Esophagus muscularis mucosa (tissue), 4 donors: ENCODE measurements at regions not wholly inside any gene's neighbourhood (a gene's known extent, or its start where the extent isn't known, plus 50 kb on each side); places are given as distances from the start of the nearest gene placed in this dataset.
"Not testable (repeated sequence)": the region's sequence is repeated elsewhere in the genome, so short reads cannot be mapped to it uniquely, and the experiment has no call there.

Experiments used
- DNase-seq: peaks from one replicate; pipeline ENCODE4 v3.0.0-alpha.2; 2017; ENCODE audit errors: extremely low spot score
- H3K27ac ChIP-seq, 4 donors: fragments of 200-600 bp; sonication (generic); replicated peaks in 1 of 4; 1 replicate in 3 of 4; 2 replicates in 1 of 4; pipeline ENCODE4 v1.5.1; 2016 to 2019; ENCODE audit warnings: mild to moderate bottlenecking in 1 of 4
- H3K27me3 ChIP-seq, 4 donors: fragments of 200-600 bp; sonication (generic); one replicate each; pipeline versions ENCODE4 v1.5.1 to v1.6.0; 2016 to 2019
- H3K36me3 ChIP-seq, 4 donors: fragments of 200-600 bp; sonication (generic); one replicate each; pipeline ENCODE4 v1.5.1; 2016 to 2019
- H3K4me1 ChIP-seq, 4 donors: fragments of 200-600 bp; sonication (generic); one replicate each; pipeline ENCODE4 v1.5.1; 2016 to 2019
- H3K4me3 ChIP-seq, 4 donors: fragments of 200-600 bp; sonication (generic); 1 replicate in 2 of 4; 2 replicates in 2 of 4; pipeline ENCODE4 v1.5.1; 2016 to 2019; ENCODE audit warnings: mild to moderate bottlenecking in 4 of 4, moderate library complexity in 1 of 4
- H3K9me3 ChIP-seq, 4 donors: fragments of 200-600 bp; sonication (generic); 1 replicate in 3 of 4; 2 replicates in 1 of 4; pipeline ENCODE4 v1.5.1; 2016 to 2019
- EP300 ChIP-seq: sonication (generic); formaldehyde crosslinking; IDR thresholded peaks from one replicate; pipeline ENCODE4 v1.6.1; 2017; ENCODE audit warnings: antibody characterized with exemption
- POLR2A ChIP-seq: fragments of 450-650 bp; IDR thresholded peaks from one replicate; pipeline ENCODE4 v1.6.1; 2017; ENCODE audit warnings: antibody characterized with exemption, moderate library complexity, mild to moderate bottlenecking, low read depth
- POLR2AphosphoS5 ChIP-seq, 2 donors: sonication (generic); formaldehyde crosslinking; IDR thresholded peaks; one replicate each; pipeline ENCODE4 v1.6.1; 2017; ENCODE audit warnings: antibody characterized with exemption in 2 of 2
- WGBS: methylation state at CpG from one replicate; pipeline ENCODE4 v1.1.5; 2018; 5-methylcytosine and 5-hydroxymethylcytosine counted together
- intact Hi-C: fragments of 100-400 bp; cut with DNase I; formaldehyde crosslinking; loops from one replicate; pipeline ENCODE4 v1.15.1; 2023
- TF ChIP-seq, protein P1 (sequence below), 3 experiments: fragments of 200-600 bp in 2 of 3; fragments of 450-650 bp in 1 of 3; sonication (generic) in 2 of 3; IDR thresholded peaks; one replicate each; pipeline ENCODE4 v1.5.1; 2017 to 2019; ENCODE audit warnings: antibody characterized with exemption in 3 of 3, mild to moderate bottlenecking in 2 of 3, moderate library complexity in 1 of 3

DNA sequence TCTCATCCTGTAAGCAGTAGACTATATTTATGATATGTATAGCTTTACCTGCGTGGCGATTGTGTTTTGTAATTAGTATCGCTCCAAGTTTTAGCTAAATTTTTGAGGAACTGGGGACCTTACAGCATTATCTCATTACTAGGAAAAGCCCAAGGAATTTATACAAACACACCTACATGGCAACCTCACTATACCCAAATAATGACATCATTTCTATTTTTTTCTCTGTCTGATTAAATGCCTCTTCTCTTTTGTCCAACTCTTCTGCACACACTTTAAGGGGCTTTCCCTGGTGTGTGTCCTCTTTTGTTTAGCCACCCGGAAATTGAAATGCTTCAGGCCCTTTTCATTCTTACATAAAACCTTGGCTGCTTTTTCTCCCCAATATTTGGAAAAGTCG lies 82.9 kb upstream of the EXOC2 start:
- no peak overlapping the region for H3K4me3 ChIP-seq
- 54% methylated on average over 5 of the region's 5 CpGs for WGBS
- intact Hi-C loops: no loop called here
- no peaks in the 10 kb centered on the region for H3K9me3 ChIP-seq
- H3K36me3 ChIP-seq: no peaks in the 10 kb centered on the region
- DNase-seq: no peak
- H3K27me3 ChIP-seq: no peaks in the 10 kb centered on the region
- TF ChIP-seq, protein P1, sequence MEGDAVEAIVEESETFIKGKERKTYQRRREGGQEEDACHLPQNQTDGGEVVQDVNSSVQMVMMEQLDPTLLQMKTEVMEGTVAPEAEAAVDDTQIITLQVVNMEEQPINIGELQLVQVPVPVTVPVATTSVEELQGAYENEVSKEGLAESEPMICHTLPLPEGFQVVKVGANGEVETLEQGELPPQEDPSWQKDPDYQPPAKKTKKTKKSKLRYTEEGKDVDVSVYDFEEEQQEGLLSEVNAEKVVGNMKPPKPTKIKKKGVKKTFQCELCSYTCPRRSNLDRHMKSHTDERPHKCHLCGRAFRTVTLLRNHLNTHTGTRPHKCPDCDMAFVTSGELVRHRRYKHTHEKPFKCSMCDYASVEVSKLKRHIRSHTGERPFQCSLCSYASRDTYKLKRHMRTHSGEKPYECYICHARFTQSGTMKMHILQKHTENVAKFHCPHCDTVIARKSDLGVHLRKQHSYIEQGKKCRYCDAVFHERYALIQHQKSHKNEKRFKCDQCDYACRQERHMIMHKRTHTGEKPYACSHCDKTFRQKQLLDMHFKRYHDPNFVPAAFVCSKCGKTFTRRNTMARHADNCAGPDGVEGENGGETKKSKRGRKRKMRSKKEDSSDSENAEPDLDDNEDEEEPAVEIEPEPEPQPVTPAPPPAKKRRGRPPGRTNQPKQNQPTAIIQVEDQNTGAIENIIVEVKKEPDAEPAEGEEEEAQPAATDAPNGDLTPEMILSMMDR (IDR thresholded peaks at IDR 0.05): no peak
- no peak for TF ChIP-seq EP300
- no peak for TF ChIP-seq POLR2AphosphoS5 (IDR thresholded peaks at IDR 0.05)
- no peak for TF ChIP-seq POLR2A
- H3K4me1 ChIP-seq: peaks cover 0 to 11% (median 9%) of the 10 kb centered on the region in 4 donors
- no peak overlapping the region for H3K27ac ChIP-seq

DNA sequence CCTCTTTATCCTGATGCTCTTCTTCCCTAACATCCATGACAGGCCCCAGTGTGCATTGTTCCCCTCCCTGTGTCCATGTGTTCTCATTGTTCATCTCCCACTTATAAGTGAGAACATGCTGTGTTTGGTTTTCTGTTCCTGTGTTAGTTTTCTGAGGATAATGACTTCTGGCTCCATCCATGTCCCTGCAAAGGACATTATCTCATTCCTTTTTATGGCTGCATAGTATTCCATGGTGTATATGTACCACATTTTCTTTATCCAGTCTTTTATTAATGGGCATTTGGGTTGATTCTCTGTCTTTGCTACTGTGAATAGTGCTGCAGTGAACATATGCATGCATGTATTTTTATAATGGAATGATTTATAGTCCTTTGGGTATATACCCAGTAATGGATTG lies 78.7 kb upstream of the EXOC2 start:
- H3K27ac ChIP-seq, H3K27me3 ChIP-seq, H3K36me3 ChIP-seq, intact Hi-C loops, H3K9me3 ChIP-seq, H3K4me3 ChIP-seq, DNase-seq: not testable (repeated sequence)
- H3K4me1 ChIP-seq: peaks cover 0 to 20% (median 10%) of the 10 kb centered on the region in 4 donors

DNA sequence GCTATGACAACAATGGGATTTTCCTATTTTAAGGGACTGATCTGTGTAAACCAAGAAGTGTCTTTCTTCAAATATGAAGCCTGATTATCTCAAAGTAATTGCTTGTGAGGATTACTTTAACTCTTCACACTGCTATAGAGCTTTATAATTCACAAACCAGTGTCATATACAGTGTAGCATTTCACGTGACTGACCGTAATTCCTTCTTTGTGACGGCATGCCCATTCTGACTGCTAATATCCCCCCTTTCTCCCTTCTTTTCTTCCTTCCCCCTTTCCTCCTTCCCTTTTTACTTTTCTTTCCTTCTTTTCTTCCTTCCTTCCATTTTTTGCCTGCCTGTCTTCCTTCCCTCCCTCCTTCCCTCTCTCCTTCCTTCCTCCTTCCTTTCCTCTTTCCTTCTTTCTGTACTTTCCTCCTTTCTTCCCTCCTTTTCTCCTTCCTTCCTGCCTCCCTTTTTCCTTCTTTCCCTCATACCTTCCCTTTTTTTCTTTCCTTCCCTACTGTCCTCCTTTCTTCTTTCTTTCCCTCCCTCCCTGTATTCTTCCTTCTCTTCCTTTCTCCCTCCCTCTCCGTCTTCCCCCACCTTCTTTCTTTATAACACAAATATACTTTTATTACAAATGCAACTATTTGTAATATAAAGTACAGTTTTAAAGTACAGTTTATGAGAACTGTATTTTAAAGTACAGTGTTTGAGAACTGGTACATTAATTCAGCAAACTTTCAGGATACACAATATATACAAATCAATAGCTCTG lies 75.0 kb upstream of the EXOC2 start:
- H3K9me3 ChIP-seq: no peaks in the 10 kb centered on the region
- no peak for TF ChIP-seq EP300
- TF ChIP-seq POLR2A: no peak
- TF ChIP-seq, protein P1 (IDR thresholded peaks at IDR 0.05): no peak
- TF ChIP-seq POLR2AphosphoS5 (IDR thresholded peaks at IDR 0.05): no peak
- no peaks in the 10 kb centered on the region for H3K27me3 ChIP-seq
- H3K4me1 ChIP-seq: peaks cover 0 to 13% (median 0%) of the 10 kb centered on the region in 4 donors
- H3K4me3 ChIP-seq: no peak overlapping the region
- no peak overlapping the region for H3K27ac ChIP-seq
- WGBS: 65% methylated on average over 4 of the region's 4 CpGs
- intact Hi-C loops: no loop called here
- no peaks in the 10 kb centered on the region for H3K36me3 ChIP-seq
- DNase-seq: peak; percentile 7

DNA sequence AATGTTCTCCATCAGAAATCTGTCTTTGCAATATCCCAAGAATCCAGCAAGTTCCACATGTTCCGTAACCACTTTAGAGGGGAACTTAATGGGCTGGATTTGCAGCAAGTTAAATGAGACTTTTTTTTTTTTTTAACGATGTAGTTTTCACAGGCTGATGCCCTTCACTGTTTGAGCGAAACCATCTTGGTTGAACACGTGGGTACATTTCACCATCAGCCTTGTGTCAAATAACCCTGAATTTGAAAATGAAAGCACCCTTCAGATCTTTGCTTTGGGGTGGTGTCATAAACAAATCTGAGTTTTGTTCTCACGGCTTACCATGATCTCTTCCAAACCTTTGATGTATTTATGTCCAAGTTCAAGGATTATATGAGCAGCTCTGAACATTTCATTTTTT lies 73.7 kb upstream of the EXOC2 start:
- Histone ChIP-seq H3K9me3 (no peaks in the 10 kb centered on the region), H3K4me1 (peaks cover 0 to 13% (median 0%) of the 10 kb centered on the region in 4 donors), H3K36me3 (no peaks in the 10 kb centered on the region), H3K4me3 (no peak overlapping the region), H3K27ac (no peak overlapping the region), H3K27me3 (no peaks in the 10 kb centered on the region)
- peak; percentile 8 for DNase-seq
- intact Hi-C loops: no loop called here
- 60% methylated on average over 5 of the region's 5 CpGs for WGBS
- TF ChIP-seq EP300 (no peak), POLR2A (no peak), POLR2AphosphoS5 (IDR thresholded peaks at IDR 0.05) (no peak)
- TF ChIP-seq, protein P1 (IDR thresholded peaks at IDR 0.05): no peak

DNA sequence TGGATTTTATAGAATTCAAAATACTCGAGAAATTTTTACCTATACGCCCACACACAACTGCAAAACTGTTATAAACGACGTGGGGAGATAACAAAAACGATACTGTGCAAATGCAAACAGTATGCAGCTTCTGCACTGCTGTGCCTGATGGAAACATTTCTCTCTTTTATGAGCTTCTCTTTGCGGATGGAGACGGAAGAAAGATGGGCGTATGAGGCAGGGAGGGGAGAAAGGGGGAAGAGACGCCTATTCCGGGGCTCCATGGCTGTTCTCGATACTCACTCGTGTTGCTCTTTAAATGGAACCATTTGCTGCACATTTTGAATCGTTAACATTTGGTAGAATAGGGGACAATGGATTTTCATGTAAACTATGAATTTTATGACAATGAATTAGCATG lies 69.1 kb upstream of the EXOC2 start:
- no peaks in the 10 kb centered on the region for H3K27me3 ChIP-seq
- 75% methylated on average over 13 of the region's 13 CpGs for WGBS
- intact Hi-C loops: no loop called here
- H3K4me3 ChIP-seq: no peak overlapping the region
- no peak for DNase-seq
- H3K4me1 ChIP-seq: peaks cover 0 to 5% (median 0%) of the 10 kb centered on the region in 4 donors
- H3K9me3 ChIP-seq: no peaks in the 10 kb centered on the region
- H3K27ac ChIP-seq: no peak overlapping the region
- no peak for TF ChIP-seq POLR2A
- TF ChIP-seq, protein P1 (IDR thresholded peaks at IDR 0.05): no peak
- TF ChIP-seq EP300: no peak
- TF ChIP-seq POLR2AphosphoS5 (IDR thresholded peaks at IDR 0.05): no peak
- H3K36me3 ChIP-seq: no peaks in the 10 kb centered on the region
